ENCODE measurements at regions not wholly inside any gene's neighbourhood (a gene's known extent, or its start where the extent isn't known, plus 50 kb on each side); places are given as distances from the start of the nearest gene placed in this dataset.

DNA sequence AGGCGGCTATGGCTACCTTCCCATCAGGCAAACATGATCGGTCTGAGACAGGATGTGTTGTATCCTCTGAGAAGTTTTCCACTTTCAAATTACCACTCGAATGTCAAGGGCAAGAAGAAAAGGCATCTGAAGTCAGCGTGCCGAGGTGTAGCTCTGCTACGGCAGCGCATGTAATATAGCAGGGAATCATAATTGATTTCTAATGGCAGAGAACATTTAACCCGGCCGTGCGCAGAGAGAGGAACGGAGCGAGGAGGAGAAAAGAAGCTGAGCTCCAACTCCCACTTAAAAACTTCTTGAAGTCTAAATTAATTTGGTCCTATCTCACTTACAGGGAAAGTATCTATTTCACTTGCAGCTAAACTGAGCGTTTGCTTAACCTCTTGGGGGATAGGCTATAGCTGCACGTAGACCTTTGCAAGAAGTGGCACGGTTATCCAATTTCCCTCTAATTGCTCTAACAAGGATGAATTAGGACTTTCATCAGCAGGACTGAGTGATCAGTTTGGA lies 137.3 kb upstream of the KIRREL3 start:
- in situ Hi-C loops (cut with HindIII; ENCODE audit: low sequenced_read_pairs) = no loop called here

DNA sequence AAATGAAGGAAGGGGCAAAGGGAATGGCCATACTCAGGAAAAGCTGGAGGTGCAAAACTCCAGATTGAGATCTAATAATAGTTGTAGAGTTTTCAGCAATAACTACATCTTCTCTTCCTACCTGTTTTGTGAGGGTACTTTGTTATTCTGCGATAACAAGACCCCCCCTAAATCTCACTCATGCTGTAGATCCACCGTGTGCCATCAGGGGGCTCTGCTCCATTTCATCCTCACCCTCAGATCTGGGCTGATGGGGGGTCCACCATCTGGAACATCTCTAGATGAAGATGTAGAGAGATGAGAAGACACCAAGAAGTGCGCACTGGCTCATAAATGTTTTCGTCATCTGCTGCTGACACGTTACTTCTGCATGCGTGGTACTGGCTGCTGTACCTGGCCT lies 135.9 kb upstream of the KIRREL3 start:
- in situ Hi-C loops (cut with HindIII; ENCODE audit: low sequenced_read_pairs) = no loop called here

DNA sequence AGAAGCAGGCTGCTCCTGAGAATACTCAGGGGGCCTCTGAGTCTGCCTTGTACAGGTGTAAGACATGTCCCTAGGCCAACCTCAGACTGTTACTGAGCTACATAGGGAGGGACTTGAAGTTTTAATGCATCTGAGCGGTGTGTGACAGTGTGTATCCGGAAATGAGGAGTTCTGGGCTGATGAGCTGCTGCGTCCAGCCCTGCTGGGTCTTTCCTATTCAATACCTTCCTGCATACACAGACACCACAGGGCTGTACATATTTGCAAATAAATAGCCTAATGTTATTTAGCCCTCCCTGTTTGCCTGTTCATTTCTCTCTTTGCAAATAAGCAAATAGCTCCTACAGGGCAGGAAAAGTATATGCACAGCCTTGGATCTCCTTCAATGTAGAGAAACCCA lies 134.7 kb upstream of the KIRREL3 start:
- in situ Hi-C loops (cut with HindIII; ENCODE audit: low sequenced_read_pairs) = no loop called here

DNA sequence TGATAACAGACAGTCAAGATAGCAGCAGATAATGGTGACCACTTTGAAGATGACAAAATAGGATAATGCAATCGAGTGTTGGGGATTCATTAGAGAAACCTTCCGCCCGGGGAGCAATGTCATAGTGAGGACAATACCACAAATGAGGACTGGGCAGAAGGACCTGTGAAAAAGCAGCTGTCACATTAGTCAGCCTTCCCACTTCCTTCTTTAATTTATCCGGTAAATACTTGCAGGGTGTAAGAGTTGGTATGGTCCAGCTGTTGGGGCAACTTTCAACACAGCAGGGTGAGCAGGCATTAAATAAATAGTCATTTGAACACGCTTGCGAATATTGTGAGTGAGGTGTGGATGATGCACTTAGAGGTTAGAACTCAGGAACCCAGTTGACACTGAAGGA lies 132.5 kb upstream of the KIRREL3 start:
- in situ Hi-C loops (cut with HindIII; ENCODE audit: low sequenced_read_pairs) = no loop called here

DNA sequence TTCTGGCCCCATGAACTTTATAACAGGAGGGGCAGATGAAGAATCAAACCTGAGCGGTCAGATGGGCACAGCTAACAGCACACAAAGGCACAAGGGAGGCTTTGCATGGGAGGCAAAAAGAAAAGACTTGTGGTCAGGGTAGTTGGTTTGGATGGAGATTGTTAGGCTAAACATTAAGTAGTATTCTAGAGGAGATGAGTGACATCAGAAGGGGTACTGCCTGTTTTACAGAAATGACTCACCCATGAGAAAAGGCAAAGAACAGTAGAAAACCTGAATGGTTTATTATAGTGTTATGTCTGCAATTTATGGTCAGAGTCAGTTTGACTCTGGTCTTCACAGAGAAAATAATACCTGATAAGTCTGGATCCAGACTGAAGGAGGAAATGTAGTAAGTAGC lies 129.8 kb upstream of the KIRREL3 start:
- in situ Hi-C loops (cut with HindIII; ENCODE audit: low sequenced_read_pairs) = no loop called here

DNA sequence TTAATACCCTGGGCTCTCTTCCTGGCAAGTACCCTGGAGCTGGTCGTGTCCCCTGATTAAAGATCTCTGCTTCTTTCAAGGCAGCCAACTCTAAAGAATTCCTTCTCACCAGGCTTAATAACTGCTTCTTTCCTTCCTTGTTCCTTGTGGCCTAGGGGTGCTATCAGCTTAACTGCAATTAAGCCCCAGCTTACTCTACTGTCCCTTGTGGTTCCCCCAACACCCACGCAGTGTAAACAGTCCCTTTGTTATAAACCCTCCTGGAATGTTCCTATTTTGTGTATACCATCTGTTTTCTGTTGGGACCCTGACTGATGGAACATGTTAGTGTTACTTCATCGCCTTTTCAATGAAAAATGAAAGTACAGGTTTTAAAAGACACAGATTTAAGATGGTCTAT lies 126.4 kb upstream of the KIRREL3 start:
- in situ Hi-C loops (cut with HindIII; ENCODE audit: low sequenced_read_pairs) = no loop called here

DNA sequence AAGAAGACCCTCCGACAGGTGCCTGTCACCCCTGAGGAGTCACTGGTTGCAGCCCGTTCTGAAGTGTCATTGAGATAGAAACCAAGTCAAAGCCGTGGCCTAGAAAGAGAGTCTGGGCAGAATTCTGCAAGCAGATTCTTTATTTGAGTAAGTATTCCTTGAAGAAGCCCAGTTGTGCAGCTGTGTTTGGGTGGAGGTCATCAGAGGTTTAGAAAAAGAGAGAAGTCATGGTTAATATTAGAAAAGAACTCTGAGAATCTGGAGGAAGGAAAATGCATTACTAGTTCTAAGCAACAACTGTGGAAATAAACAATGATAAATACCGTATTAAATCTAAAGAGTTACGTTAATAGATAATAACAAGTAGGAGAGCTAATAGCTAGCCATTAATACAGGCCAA lies 118.8 kb upstream of the KIRREL3 start:
- in situ Hi-C loops (cut with HindIII; ENCODE audit: low sequenced_read_pairs) = no loop called here

DNA sequence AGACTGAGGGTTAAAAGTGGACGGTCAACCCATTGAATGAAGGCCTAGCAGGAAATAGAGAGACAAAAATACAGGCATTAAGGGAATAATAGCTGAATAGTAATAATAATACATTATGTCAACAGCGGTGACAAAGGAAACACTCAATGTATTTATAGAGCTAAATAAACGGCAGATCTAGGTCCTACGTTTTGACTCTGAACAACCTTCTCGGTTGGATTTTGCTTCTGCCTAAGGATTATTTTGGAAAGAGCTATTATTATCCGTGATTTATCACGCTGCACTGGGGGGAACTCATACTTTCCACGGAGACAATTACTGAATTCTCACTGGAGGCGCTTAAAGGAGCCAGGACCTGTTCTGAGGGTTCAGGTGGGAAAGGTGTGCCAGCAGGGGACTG lies 118.2 kb upstream of the KIRREL3 start:
- in situ Hi-C loops (cut with HindIII; ENCODE audit: low sequenced_read_pairs) = no loop called here

DNA sequence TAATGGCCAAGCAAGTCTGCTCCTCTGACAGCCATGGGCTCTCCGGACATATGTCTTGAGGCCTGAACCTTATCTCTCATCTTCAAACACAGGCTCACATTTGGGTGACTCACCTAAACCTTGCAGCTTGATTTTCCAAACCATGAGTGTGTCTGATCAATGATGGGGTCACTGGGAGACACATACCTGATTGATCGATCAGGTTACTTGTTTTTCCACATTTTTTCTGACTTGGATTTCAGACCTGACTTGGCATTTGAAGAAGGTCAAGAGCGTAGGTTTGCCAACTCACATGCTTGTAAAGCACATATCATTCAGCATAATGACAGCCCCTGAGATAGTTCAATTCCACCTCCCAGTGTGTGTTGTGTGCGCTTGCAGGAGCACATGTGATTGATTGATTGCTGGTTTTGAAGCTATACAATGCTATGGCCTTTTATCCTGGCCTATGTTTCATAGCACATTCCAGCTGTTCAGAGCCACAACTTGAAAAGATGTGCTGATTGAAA lies 116.7 kb upstream of the KIRREL3 start:
- in situ Hi-C loops (cut with HindIII; ENCODE audit: low sequenced_read_pairs) = no loop called here

DNA sequence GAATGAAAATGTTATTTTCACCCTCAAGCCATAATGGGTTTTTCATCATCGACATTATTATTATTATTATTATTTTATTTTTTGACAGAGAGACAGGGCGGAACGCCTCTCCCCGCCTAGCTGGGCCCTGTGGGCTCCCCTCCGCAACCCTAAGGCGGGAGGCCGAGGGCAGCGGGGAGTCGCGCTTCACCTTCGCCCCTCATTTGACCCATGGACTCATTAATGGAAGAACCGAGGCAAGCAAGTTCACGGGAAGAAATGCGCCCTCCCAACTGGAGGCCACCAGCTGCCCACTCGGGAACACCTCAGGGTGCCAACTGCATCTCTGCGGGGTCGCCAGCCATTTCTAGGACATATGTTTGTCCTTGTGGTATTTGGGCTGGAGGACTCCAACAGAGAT lies 115.3 kb upstream of the KIRREL3 start:
- in situ Hi-C loops (cut with HindIII; ENCODE audit: low sequenced_read_pairs) = no loop called here

DNA sequence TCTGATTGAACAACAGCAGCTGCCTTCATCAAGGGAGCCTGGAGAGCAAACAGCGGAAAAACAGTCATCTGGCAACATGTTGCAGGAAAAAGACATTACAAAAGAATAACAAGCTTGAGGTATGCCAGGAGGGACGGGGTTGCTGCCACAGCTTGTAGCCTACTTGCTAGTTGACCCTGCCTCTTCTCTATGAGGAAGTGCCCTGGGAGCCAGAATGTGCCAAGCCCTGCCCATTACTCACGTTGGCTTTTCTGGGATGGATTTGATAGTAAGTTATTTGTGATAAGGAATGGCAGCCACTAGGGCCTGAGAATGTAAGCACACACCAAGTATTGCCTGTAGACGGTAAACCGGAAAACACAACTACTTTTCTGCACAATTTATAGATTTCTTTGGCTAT lies 113.5 kb upstream of the KIRREL3 start:
- in situ Hi-C loops (cut with HindIII; ENCODE audit: low sequenced_read_pairs) = no loop called here

DNA sequence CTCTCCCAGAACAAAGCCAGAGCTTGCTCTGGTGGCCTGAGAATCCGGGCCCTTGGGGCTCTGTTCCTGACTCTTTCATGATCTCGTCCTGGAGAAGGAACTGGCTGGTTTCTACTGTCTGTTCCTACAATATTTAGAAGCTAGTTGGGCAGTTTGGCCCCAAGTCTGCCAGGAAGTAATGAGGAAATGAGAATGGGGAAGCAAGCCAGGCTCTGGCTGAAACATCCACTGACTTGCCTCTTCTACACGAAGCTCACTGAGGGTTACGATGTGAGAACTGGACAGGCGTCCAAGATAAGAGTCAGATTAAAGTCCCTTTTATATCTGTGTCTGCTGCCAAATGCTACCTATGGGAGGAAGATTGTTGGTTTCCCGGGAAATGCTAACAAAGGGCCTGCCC lies 110.0 kb upstream of the KIRREL3 start:
- in situ Hi-C loops (cut with HindIII; ENCODE audit: low sequenced_read_pairs) = no loop called here

DNA sequence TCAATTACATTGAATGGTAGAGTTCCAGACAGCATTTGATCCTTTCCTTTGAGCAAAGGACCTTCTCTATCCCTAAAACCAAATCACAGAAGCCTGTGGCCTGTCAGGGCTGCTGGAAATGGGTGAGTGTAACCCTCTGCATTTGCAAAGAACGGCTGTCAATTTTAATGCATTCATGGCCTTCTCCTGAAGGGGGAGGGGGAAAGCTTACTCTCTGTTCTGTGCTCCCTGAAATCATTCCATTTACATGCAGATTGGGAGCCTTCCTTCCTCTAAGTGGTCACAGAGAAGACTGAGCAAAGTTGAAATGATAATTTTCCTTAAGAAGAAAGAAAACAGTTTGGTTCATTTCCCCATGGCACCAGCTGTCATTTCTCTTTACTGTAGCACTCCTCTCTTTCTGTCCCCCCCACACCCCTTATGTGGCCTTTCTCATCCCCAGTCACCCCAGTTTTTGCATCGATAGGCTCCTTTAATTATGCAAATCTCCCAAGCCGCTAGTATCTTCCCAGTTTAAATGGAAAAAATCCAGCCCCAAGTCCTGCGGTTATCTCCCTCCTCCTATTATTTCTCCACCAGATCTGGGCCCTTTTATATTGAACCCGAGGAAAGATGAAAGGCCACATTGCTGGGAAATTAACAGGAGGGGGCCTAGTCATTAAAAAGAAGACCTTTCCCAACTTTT lies 109.4 kb upstream of the KIRREL3 start:
- in situ Hi-C loops (cut with HindIII; ENCODE audit: low sequenced_read_pairs) = no loop called here

DNA sequence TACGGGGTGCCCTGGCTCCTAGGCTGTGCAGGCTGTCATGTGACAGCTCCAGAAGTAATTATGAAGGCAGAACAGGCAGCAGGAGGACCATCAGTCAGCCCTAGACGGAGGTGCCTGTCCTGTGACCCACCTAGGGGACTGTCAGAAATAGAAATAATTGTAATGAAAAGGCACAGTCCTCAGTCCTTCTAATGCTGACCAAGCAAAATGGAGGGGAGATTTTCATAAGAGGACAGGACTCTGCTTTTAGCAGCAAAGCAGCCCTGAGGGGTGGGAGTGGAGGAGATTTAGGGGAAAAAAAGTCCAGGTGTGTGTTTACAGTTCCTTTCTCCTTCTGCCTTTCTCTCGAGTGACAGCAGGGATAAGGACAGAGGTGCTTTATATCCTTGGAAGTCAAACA lies 108.3 kb upstream of the KIRREL3 start:
- in situ Hi-C loops (cut with HindIII; ENCODE audit: low sequenced_read_pairs) = no loop called here

DNA sequence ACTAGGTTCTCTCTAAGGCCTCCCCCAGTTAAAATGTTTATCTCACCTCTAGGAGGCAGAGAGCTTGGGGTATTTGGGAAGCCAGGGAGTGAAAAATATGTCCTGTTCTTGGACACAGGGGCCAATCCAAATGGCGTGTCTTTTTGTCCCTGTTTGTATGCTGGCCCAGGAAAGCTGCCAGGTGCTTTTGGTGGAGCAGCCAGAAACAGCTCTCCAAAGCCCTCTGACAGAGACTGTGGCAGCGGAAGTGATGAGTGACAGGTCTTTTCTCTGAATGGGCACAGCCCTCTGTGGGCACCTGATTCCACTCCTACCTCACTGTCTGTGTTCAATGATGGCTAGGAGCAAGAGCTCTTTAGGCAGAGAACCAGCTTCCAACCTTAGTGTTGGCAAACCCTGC lies 106.4 kb upstream of the KIRREL3 start:
- in situ Hi-C loops (cut with HindIII; ENCODE audit: low sequenced_read_pairs) = no loop called here

DNA sequence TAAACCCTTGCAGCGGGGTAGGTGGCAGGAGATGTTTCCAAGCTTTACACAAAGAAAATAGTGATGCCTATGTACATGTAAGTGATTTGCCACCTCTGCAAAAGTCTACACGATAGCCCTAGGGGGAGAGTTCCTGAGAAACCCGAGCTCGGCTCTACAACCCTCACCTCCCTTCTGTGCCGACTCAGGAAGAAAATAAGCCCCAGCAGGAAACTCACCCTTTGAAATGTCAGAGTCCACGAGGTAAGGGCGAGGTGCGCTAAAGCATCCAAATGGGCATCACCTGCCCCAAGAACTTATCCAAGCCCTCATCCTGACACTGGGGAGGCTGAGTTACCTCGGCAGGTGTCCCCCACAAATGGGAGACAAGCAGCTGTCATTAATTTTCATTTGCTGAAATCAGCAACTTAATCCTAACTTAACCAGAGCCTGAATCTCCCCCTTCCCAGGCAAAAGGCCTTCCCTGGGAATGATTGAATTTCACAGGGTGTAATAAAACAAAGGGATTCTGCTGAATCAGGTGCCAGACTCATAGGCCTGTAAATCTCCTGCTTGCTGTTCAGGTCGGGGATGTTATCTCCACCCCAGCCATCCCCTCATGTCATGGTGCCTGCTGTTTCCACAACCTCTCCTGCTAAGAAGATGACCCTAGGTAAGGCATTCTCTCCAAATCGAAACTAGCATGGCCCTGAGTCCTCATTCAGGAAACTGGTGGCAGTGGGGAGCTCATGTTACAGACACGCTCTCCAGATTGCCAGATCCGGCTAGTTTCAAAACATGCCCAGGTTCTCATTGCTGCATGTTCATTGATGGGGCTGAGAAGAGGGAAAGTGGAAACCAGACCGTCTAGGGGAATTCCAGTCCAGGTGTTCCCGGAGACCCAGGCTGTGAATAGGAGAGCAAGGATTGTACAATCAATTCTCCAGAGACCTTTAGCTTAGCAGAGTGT lies 105.3 kb upstream of the KIRREL3 start:
- in situ Hi-C loops (cut with HindIII; ENCODE audit: low sequenced_read_pairs) = no loop called here

DNA sequence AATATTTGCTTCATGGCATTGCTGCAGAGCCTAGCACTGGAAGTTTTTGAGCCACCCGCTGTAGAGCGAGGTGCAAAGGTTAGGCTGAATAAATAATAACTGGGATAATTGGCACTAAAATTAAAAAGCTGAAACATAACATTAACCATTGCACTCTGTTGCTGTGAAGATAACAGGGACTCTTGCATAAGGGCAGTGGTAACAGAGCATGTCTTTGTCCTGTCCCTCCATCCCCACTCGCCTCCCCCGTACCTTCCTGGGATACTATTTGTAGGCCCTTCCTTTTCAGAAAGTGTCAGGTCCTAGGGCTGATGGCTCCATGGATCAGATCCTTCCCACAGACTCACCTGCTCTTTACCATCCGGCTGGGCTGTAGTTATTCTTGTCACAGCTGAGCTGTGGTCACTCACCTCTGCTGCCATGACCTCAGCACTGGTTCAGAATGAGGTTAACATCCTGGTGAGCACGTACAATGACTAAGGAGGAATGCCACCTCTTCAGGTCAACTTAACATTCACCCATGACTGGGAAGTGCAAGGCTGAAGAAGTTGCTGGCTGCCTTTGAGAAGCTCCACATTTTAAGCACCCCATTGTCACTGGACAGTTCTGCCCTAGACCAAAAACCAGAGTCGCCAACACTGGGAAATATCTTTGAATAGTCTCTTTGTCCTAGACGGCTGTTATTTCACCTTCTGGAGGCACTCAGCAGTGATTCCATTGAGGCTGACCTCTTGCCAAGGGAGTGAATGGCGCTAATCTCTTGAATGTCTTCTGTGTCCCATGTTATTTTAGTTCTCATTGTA lies 103.2 kb upstream of the KIRREL3 start:
- in situ Hi-C loops (cut with HindIII; ENCODE audit: low sequenced_read_pairs) = no loop called here

DNA sequence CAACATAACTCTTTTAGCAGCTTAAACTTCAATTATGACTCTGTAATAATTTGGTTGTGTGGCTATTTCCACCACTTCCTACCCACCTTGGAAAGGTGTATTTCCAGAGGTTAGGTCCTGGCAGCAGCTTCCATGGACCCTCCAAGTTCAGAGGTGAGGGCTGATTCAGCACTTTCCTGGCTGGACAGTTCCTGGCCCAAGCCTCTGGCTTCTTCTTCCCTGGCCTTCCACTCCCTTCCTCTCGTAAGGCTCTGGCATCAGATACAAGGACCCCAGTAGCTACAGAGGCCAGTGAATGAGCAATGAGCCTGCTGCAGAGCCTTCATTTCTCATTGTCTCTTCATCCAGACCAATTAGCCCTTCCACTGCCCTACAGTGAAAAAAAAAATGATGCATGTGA lies 98.1 kb upstream of the KIRREL3 start:
- in situ Hi-C loops (cut with HindIII; ENCODE audit: low sequenced_read_pairs) = no loop called here

DNA sequence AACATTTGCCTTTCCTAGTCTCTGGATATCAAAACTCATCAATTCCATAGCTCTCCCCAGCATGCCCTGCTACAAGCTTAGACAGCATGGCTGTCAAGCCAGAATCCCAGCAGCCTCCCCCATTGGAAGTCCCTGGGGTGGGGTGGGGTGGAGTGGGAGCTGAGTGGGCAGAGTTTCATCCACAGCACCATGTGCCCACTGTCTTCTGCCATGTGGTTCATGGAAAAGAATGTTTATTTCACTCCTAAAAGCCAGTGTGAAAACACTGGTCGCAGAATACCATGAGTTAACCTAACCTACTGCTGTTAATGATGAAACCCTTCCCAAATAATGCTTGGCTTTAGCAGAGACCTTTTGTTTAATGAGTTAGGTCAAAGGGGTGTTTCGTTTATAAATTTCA lies 80.2 kb upstream of the KIRREL3 start:
- in situ Hi-C loops (cut with HindIII; ENCODE audit: low sequenced_read_pairs) = no loop called here

DNA sequence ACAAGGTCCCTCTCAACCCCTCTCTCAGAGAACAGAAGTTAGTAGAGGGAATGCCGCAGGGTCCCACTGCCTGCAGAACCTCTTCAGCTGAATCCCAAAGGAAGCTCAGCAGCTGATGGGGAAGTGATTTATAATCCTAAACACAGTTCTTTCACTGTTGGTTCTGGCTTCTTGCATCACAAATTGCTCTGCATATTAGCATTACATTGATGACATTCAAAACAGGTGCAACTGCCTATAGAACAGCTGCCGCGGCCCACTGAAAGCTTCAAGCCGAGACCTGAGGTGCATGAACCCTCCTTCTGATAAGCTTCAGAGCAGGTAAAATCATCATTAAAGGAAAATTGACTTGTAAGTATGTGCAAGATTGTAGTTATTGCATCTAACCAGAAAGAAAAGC lies 75.2 kb upstream of the KIRREL3 start:
- in situ Hi-C loops (cut with HindIII; ENCODE audit: low sequenced_read_pairs) = no loop called here

DNA sequence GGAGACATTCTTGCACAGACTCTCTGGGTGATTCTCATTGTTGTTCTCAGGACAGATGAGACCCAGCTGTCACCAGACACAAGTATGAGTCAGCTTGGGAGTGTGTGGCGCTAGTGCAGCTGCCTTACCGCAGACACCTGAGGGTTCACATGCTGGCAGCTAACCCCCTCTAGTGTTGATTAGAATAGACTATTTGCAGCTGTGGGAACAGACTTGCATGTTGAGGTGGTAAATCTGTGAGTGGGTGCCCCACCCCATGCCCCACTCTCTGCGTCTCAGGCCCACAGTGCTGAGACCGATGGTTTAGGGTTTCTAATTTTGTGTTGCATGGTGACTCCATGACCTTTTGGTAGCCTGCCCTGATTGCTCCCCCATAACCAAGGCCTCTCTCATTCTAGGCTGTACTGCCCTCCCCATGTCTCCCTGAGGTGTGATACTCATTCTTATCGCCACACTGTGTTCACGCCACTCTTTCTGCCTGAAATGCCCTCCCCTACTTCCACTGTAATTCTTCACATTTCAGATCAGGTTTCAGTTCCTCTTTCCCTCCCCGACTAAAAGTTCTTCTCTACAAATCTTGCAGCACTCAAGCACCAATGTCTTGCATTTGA lies 73.7 kb upstream of the KIRREL3 start:
- in situ Hi-C loops (cut with HindIII; ENCODE audit: low sequenced_read_pairs) = no loop called here

Data from DLD1 (cell line).